Stimulated activated CD4-positive, alpha-beta T cell treated with anti-CD3 and anti-CD28 coated beads, TNF-alpha, amount 100 ng/mL, for 48 hours (primary cell): ENCODE measurements at regions not wholly inside any gene's neighbourhood (a gene's known extent, or its start where the extent isn't known, plus 50 kb on each side); places are given as distances from the start of the nearest gene placed in this dataset.
"Not testable (repeated sequence)": the region's sequence is repeated elsewhere in the genome, so short reads cannot be mapped to it uniquely, and the experiment has no call there.

Experiments
- DNase-seq, 3 donors: peaks; one replicate each; pipeline ENCODE4 v3.0.0-alpha.2; 2020; ENCODE audit warnings: low read depth in 3 of 3

DNA sequence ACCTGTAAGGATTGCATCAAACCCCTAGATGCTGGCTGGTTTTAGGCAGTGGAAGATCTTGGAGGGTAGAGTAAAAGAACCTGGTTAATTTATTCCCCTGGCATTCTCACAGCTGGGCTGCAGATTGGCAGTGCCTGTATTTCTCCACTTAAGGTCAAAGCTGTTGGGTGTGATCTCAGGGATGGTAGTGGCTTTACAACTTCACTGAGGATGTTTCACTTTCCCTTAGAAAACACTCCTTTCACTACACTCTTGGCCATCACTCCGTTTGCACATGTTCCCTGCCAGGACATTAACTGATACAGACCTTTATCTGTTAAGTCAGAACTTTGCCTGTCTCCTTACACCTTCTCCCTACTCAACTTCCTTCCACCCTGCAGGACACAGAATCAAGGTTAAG lies 779.1 kb upstream of the SEMA6D start:
- no peak for DNase-seq

DNA sequence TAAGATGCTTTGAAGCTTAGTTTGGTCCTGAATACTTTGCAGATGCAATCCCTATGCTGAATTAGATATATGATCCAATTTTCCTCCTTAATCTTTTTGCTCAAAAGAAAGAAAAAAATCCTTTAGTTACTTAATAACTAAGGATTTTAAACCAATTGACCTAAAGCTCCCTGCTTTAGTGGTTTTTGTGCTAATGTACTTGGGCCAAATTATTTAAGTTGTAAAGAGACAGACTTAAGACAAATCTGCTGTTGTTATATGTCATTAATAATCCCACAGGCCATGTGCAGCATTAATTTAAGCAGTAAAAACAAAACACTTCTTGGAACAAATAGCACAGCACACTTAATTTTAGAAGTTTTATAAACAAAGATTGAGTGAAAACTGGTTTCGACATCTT lies 776.1 kb upstream of the SEMA6D start:
- DNase-seq, result no peak

DNA sequence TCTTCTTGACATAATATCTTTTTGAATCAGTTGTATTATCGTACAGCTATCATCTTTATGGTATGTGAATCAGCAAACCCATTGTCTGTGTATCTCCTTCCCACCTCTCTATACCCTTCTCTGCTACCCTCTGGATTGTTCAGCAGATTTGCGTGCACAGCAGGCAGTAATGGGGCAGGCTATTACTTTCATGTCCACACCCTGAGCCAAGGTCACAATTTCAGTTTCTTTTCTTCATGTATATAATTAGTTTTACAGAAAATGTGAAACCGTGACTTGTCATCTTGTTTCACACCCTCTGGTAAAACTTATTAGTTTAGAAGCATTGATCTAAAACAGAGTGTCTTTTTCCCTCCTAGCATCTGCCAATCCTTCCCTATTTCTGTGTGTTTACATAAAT lies 770.4 kb upstream of the SEMA6D start:
- DNase-seq, result no peak

DNA sequence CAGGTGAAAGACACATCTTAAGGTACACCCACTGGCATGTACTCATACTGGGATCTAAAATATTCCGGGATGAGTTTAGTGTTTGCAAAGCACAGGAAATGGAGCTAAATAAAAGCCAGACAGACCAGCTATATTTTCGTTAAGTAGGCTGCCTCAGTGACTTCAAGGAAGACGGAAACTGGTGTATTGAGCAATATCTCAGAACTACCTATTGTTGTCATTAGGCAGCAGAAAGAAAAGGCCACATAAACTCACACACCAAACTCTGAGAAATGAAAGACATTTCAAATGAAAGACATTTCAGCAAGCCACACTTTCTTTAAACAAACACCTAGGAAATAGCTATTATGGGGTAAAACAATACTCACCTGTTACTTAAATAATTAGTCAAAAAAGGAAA lies 761.7 kb upstream of the SEMA6D start:
- DNase-seq, result no peak

DNA sequence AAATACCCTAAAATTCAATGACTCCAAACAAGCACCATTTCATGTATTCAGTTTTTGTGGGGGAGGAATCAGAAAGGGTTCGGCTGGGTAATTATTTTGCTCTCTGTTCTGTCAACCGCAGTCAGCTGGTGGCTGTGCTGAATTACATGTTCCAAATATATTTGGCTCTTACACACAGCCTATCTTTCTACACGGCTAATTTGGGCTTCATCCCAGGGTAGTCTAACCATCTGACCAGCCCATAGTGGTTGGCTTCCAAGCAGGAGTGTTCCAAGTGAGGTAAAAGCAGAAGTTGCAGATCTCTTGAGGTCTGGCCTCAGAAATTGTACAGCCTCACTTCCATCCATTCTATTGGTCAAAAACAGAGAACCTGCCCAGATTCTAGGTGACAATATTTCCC lies 760.8 kb upstream of the SEMA6D start:
- no peak for DNase-seq

DNA sequence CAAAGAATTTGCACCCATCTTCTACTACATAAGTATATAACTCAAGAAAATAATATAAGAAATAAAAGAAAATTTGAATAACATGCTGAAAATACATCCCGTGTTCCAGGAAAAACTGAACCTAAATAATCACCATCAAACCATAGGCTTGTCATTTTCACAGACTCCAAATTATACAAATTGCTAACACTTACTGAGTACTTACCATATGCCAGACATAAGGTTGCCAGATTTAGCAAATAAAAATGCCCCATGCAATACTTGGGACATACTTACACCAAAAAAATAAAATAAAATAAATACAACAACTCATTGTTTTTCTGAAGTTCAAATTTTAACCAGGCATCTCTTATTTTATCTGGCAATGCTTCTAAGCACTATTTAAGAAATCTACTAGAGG lies 760.4 kb upstream of the SEMA6D start:
- no peak for DNase-seq

DNA sequence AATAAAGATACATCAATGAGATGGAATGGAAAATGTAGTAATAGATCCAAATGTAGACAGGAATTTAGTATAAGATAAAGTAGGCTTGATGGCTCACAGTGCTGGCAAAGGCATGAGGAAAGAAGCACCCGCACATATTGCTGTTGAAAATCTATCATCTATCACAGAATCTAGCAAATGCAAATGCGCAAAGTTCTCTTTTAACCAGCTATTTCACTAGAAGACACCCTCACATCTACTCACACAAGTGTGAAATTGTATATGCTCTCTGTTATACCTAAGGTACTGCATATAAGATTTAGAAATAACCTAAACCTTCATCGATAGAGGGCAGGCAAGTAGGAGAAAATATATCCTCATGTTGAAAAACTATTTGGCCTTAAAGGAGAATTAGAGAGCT lies 756.7 kb upstream of the SEMA6D start:
- DNase-seq, result no peak

DNA sequence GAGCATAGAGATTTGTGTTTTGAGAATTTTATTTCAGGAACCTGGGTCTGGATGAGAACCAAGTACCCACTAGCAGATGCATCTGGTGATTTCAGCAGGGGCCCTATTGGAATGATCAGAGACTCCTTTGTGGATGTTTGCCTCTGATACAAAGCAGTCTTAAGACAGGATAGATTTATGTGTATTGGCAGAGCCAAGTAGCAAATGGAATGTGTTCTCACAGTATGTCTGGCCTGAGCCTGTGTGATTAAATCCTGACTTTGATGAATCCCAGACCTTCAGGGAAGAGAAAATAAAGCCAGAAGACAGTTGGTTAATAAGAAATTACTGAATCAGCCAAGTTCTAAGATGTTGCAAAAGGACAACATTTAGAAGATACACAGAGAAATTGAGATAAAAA lies 755.5 kb upstream of the SEMA6D start:
- DNase-seq, result no peak

DNA sequence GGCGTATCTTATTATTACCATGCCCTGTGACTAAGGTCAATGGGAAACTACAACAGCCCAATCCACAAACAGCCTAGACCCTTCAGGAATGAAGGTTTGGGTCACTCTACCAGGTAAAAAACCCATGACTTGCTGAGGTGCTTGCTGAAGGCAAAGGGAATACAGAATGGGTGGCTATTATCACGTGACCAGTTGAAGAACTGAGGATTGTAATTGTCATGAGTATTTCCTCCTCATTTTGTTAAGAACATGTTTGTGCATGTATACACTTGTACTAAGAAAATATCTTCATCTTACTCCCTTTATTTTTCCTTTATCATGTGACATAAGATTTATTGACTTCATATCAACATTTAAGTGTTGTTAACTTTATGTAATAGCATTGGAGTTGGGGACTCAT lies 729.2 kb upstream of the SEMA6D start:
- not testable (repeated sequence) for DNase-seq

DNA sequence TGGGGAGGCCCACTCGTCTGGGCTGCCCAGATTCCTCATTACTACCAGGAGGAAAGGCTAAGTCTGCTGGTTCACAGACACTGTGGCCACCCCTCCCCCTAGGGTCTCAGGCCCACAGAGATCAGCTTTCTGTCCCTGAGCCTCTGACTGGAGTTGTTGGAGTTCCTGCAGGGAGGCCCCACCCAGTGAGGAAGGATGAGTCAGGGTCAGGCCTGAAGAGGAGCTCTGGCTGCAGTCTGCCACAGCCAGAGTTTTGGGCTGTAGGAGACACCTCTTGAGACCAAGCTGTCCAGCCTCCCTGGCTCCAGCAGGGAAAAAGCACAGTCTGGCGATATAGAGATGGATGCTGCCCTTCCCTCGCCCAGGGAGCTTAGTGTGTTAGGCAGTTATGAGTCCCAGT lies 720.9 kb upstream of the SEMA6D start:
- DNase-seq, result no peak

DNA sequence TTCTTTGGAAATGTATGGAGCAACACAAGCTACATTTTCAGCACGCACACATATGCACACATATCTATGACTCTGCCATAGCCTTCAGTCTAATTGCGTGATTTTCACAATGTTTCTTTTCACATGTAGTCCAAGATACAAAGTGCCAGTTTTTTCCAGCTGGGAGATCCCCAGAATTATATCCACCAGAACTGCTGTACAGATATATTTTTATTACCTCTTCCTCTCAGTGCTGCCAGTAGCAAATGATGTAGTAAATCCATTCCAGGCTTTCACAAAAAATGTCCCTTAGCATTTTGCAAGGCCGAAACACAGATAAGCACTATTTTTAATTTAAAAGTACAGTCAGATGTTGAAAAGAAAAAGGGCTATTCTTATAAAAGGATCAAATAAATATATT lies 719.8 kb upstream of the SEMA6D start:
- DNase-seq, result no peak

DNA sequence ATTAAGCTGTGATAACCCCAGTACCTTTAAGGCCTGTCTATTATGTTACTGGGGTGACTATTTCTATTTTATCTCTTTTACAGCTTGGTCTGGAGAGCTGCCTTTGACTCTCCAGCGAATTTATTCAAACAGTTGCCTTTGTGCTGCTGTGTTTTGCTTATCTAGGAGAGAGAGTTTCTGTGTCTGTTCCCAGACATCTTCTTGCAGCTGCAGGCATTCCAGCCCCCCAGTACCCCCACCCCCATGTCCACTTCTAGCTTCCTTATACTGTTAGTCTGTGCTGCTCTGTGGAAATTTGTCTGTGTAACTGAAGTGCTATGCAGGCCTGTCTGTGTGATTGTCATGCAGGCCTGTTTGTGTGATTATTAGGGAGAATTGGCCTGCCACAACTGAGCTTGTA lies 713.7 kb upstream of the SEMA6D start:
- DNase-seq, result no peak

DNA sequence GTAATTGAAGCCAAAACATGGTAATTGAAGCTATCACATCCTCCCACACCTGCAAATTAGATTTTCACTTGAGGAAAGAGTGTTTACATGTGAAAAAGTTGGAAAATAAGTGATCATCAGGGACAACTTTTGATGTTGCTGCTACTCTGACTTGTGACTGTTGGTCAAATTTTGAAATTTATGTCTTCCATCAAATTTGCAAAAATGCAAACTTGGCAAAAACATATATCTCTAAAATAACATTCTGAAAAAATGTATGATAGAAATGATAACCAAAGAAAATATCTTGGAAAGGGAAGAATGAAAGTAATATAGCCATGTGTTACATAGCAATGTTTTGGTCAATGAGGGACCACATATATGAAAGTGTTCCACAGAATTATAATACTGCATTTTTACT lies 703.9 kb upstream of the SEMA6D start:
- no peak for DNase-seq

DNA sequence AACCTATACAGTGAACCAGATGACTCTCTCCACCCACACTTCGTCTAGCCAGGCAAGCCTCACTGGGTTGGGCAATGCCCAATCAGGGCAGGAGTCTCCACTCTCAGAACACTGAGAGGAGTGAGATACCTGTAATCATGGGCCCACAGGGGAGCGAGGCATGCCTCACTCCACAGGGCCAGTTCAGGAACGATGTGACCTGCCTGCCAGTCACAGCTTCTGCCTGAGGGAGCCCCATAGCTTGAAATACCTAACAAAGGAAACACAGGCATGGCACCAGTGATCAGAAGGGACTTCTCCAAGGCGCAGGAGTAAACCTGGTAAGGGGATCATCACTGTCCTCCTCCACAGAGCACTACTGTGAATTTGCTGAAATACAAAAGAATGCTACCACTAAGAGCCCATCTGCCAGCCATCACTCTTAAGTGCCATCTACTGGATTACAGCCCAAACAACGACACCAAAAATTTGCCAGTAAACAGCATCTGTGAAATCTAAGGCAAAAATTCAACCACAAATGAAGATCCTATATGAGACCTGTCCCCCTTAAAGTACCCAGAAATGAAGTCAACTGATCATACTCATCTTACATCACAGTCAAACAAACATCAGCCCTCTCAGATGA lies 689.9 kb upstream of the SEMA6D start:
- DNase-seq, result no peak

DNA sequence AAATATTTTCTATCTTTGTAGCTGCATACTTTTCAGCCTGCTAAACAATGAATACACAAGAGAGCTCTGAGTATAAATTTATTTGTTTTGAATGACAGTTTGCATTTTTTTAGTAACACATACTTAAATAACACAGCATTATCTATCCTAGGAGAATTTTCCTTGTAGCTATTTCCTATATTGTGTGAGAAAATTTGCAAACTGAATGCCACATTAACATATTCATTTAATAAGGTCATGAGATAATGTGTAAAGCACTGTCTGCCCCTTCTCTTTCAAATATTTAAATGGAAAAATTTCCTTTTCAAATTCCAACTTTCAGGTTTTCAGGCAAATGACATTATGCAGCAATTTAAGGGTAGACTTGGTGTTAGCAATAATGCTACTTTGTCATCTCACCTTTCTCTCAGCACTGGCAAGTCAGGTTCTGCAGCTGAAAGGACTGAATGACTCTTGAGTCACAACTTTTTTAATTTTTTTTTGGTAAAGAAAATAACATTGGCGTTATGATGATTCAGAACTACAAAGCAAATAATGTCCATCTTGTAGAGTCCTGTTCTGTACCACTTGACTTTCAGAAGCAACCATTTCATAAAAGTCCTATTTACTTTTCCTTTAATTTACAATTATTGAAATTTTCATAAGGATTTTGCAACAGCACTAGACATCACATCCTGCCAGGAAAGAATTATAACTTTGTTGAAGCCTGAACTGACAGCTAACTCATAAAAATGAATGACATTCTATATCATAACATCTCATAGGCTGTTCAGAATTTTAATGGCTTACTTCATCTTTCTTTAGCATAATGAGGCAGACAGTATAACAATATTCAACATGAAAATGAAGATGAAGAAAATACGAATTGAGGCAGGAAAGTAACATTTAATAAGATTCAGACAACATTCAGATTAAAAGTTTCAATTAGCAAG lies 681.6 kb upstream of the SEMA6D start:
- DNase-seq, result no peak

DNA sequence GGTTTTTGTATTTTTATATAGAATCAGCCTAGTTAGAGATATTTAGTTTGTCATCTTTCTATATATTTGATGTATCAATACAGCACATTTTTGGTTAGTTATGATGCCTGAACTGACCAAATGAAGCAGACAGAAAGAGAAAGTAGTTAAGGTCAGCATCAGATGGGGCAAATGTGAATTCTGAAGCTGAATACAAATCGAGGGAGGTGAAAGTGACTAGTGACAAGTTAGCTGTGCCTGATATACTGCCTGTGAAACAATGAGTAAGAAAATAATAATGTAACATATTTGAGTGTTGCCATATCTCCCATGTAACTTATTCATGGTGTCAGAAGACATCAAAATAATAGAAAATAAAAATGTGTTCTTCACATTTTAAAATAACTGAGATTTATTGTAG lies 680.3 kb upstream of the SEMA6D start:
- no peak for DNase-seq

DNA sequence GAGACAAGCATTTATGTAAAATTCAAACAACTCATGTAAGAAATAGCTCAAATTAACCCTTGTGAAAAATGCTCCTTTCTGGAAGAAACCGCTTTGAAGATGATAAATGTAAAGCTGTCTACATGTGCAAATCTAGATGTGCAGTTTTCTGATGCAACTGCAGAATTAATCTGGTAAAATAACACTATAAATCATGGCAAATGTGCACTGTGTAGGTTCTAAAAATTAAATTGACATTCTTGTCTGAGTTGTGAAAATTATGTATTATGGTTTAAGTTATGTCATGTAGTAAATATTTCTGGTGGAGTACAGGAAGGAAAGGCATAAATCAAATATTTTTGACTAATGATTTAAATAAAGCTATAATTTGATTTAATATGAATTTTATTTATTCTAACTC lies 678.1 kb upstream of the SEMA6D start:
- DNase-seq, result no peak

DNA sequence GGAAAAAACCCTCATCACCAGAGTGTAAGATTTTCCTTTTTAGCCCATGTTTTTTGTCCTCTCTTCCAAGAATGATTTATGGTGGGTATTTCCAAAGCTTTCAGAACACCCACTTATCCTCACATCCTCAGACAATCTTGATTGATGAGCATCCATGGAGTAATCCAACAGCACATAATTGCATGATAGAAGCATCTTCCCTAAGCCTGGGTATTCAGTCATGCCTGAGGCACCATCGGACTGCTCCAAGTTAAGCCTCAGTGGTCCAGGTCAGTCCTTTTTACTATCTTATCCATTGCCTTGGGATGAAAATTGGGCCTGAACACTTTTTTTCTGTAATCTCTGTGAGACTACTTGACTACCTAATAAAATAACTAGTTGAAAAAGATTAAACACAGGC lies 676.0 kb upstream of the SEMA6D start:
- DNase-seq, result no peak

DNA sequence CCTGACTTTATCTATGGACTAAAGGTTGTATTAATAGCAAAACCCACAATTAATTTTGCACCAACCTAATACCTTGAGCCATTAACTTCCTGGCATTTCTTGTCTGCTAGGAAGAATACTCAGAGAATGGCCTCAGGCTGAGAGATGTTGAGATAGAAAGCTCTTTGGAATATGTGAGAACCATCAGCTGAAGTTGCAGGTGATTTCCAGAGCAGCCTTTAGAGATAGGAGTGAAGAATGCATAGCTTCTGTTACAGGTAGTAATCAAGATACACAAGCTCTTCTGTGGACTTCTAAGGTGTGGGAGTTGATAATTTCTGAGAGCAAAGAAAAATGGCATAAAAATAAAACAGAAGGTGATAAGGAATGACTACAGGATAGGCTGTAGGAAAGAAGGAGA lies 669.3 kb upstream of the SEMA6D start:
- DNase-seq, result not testable (repeated sequence)

DNA sequence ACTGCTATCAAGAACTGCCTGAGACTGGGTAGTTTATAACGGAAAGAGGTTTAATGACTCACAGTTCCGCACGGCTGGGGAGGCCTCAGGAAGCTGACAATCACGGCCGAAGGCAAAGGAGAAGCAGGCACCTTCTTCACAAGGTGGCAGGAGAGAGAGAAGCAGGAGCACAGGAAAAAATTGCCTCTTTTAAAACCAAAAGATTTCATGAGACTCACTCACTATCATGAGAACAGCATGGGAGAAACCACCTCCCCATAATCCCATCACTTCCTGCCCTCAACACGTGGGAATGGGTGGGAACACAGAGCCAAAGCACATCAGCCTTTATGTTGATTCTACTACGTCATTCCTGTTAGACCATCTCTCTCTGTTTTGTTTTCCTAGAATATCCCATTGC lies 650.9 kb upstream of the SEMA6D start:
- DNase-seq, result no peak

DNA sequence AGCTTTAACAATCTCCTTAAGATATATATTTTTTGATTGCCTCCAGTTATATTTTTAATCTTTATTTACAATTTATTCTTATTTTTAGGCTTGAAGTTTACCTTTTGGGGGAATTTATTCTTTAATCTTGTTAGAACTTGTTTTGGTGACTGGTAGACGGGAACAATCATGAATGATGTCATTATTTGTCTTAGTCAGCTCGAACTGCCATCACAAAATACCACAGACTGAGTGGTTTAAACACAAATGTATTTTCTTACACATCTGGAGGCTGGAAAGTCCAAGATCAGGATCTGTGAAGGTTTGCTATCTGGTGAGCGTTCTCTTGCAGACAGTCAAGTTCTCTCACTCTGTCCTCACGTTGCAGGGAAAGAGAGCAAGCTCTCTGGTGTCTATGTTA lies 639.5 kb upstream of the SEMA6D start:
- not testable (repeated sequence) for DNase-seq

DNA sequence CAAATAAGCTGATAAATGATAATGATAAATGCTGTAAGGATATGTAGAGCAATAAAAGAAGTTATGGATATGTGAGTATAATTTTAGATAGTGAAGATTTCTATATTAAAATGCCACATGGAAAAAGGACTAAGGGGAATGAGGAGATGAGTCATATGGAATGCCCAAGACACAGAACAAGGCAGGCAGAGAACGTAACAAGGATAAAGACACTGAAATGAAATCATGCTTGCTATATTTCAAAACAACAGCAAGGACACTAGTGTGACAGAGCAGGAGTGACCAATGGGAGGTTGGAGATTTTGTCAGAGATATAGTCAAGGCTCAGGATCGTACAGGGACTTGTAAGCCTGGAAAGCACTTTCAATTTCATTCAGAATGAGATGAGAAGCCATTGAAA lies 621.5 kb upstream of the SEMA6D start:
- DNase-seq, result no peak

DNA sequence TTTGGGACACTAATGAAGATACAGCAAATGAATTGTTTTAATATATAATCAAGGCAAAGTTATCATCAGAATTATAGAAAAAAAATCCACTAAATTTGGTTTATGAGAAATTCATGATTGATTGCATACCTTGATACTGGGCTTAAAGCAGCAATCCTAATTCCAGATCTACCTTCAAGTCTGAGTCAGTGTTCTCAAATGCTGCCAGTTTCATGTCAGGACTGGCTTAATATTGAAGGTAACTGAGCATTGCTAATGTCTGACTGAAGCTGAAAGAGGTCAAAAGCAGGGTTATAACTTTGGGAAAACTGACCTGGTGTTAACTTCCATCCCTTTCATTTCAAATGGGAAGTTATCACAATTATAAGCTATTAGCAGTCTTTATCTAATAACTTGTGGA lies 618.8 kb upstream of the SEMA6D start:
- DNase-seq, result not testable (repeated sequence)

DNA sequence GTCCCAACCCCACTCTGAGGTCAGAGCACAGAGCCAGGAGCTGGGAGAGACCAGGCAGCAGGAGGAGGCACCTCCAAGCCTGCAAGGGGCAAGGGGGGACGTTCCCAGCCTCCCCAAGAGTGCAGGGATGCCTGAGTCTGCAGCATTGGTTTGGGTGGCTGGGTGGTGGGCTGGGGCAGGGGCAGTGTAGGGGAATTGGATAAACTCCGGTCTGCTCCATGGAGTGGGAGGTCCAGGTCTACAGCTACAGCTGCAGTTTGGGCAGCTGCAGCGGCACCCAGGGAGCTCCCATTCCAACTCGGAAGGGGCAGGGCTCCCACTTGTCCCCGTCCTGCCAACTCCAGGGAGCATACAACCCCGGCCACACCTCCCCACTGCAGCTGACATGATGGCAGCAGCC lies 617.5 kb upstream of the SEMA6D start:
- not testable (repeated sequence) for DNase-seq
